ENCODE measurements at regions not wholly inside any gene's neighbourhood (a gene's known extent, or its start where the extent isn't known, plus 50 kb on each side); places are given as distances from the start of the nearest gene placed in this dataset.

- TF ChIP-seq CTCF (IDR thresholded peaks at IDR 0.05) (no peak), POLR2A (IDR thresholded peaks at IDR 0.05) (no peak), POLR2AphosphoS5 (IDR thresholded peaks at IDR 0.05) (no peak), EP300 (IDR thresholded peaks at IDR 0.05) (no peak)
- no peaks in the 10 kb centered on the region for H3K4me1 ChIP-seq
- 25% methylated on average over 1 of the region's 1 CpG for WGBS
- H3K9me3 ChIP-seq, result no peaks in the 10 kb centered on the region
- DNase-seq (ENCODE audit: low spot score in 2 of 2), result no peak
- H3K4me3 ChIP-seq, result no peak overlapping the region
- no peaks in the 10 kb centered on the region for H3K27me3 ChIP-seq
- no peaks in the 10 kb centered on the region for H3K36me3 ChIP-seq
- no peak overlapping the region for H3K27ac ChIP-seq
Observed at GRCh38 chr1:56169856-56170255, 409.5 kb downstream of the PLPP3 start.

GRCh38 chr1:56168176-56168575, 411.2 kb downstream of the PLPP3 start:
- Histone ChIP-seq H3K36me3 (no peaks in the 10 kb centered on the region), H3K27ac (no peak overlapping the region), H3K27me3 (no peaks in the 10 kb centered on the region), H3K4me1 (no peaks in the 10 kb centered on the region), H3K9me3 (no peaks in the 10 kb centered on the region), H3K4me3 (no peak overlapping the region)
- DNase-seq (ENCODE audit: low spot score in 2 of 2), result no peak
- TF ChIP-seq EP300 (IDR thresholded peaks at IDR 0.05) (no peak), CTCF (IDR thresholded peaks at IDR 0.05) (no peak), POLR2A (IDR thresholded peaks at IDR 0.05) (no peak), POLR2AphosphoS5 (IDR thresholded peaks at IDR 0.05) (no peak)
- 93% methylated on average over 2 of the region's 2 CpGs for WGBS

- Histone ChIP-seq H3K36me3 (no peaks in the 10 kb centered on the region), H3K9me3 (no peaks in the 10 kb centered on the region), H3K4me3 (no peak overlapping the region), H3K27ac (no peak overlapping the region), H3K4me1 (no peaks in the 10 kb centered on the region), H3K27me3 (no peaks in the 10 kb centered on the region)
- 91% methylated on average over 3 of the region's 3 CpGs for WGBS
- no peak for DNase-seq (ENCODE audit: low spot score in 2 of 2)
- TF ChIP-seq POLR2A (IDR thresholded peaks at IDR 0.05) (no peak), CTCF (IDR thresholded peaks at IDR 0.05) (no peak), EP300 (IDR thresholded peaks at IDR 0.05) (no peak), POLR2AphosphoS5 (IDR thresholded peaks at IDR 0.05) (no peak)
Observed at GRCh38 chr1:56167596-56167995, 411.8 kb downstream of the PLPP3 start.

GRCh38 chr1:56160773-56161315, 418.5 kb downstream of the PLPP3 start:
- Histone ChIP-seq H3K36me3 (no peaks in the 10 kb centered on the region), H3K27me3 (no peaks in the 10 kb centered on the region), H3K27ac (no peak overlapping the region), H3K4me3 (no peak overlapping the region), H3K9me3 (no peaks in the 10 kb centered on the region), H3K4me1 (no peaks in the 10 kb centered on the region)
- WGBS, result 45% methylated on average over 6 of the region's 6 CpGs
- no peak for TF ChIP-seq EP300 (IDR thresholded peaks at IDR 0.05)
- TF ChIP-seq POLR2AphosphoS5 (IDR thresholded peaks at IDR 0.05), result no peak
- no peak for TF ChIP-seq CTCF (IDR thresholded peaks at IDR 0.05)
- TF ChIP-seq POLR2A (IDR thresholded peaks at IDR 0.05), result no peak
- DNase-seq (ENCODE audit: low spot score in 2 of 2), result no peak

- TF ChIP-seq EP300 (IDR thresholded peaks at IDR 0.05), result no peak
- TF ChIP-seq CTCF (IDR thresholded peaks at IDR 0.05), result no peak
- no peak for TF ChIP-seq POLR2AphosphoS5 (IDR thresholded peaks at IDR 0.05)
- no peak for TF ChIP-seq POLR2A (IDR thresholded peaks at IDR 0.05)
- Histone ChIP-seq H3K27ac (no peak overlapping the region), H3K4me3 (no peak overlapping the region), H3K9me3 (no peaks in the 10 kb centered on the region), H3K4me1 (no peaks in the 10 kb centered on the region), H3K36me3 (no peaks in the 10 kb centered on the region), H3K27me3 (no peaks in the 10 kb centered on the region)
- no peak for DNase-seq (ENCODE audit: low spot score in 2 of 2)
- WGBS, result 88% methylated on average over 5 of the region's 5 CpGs
Observed at GRCh38 chr1:56156971-56157876, 422.1 kb downstream of the PLPP3 start.

Measured in suprapubic skin (tissue), 4 donors.